CD4-positive, alpha-beta T cell (primary cell): ENCODE measurements at regions not wholly inside any gene's neighbourhood (a gene's known extent, or its start where the extent isn't known, plus 50 kb on each side); places are given as distances from the start of the nearest gene placed in this dataset.
"Not testable (repeated sequence)": the region's sequence is repeated elsewhere in the genome, so short reads cannot be mapped to it uniquely, and the experiment has no call there.

ENCODE experiments used
- ATAC-seq: fragments of 200-7000 bp; cut with Tn5 transposase; one replicate; pipeline ENCODE4 v1.10.0; 2022; ENCODE audit warnings: mild to moderate bottlenecking; ENCODE audit not compliant: poor library complexity
- CTCF ChIA-PET: fragments of 350-600 bp; sonication (Branson Sonifier 250); formaldehyde crosslinking; loops from one replicate; lab custom pipeline; 2021; ENCODE audit warnings: antibody characterized with exemption, inconsistent platforms; lab: Charles Lee
- POLR2A ChIA-PET: fragments of 350-600 bp; sonication (Branson Sonifier 250); formaldehyde crosslinking; loops from one replicate; lab custom pipeline; 2021; ENCODE audit warnings: antibody characterized with exemption, inconsistent platforms; lab: Charles Lee
- DNase-seq, 14 experiments: peaks; one replicate each; pipeline ENCODE4 v3.0.0-alpha.2; 2013 to 2020; ENCODE audit warnings: mixed read lengths in 2 of 14
- H3K27ac ChIP-seq, 2 donors: one replicate each; pipeline versions ENCODE4 v1.5.1 to v1.7.0; 2013; ENCODE audit warnings: low read length in 2 of 2, low read depth in 1 of 2, mild to moderate bottlenecking in 1 of 2
- H3K27me3 ChIP-seq, 2 experiments: 1 replicate in 1 of 2; 2 replicates in 1 of 2; pipeline versions ENCODE4 v1.6.1 to v1.7.0; 2013; ENCODE audit warnings: low read length in 2 of 2, control low read depth in 1 of 2, mild to moderate bottlenecking in 1 of 2, moderate library complexity in 1 of 2; ENCODE audit not compliant: insufficient read depth in 2 of 2, control insufficient read depth in 1 of 2
- H3K36me3 ChIP-seq: one replicate; pipeline ENCODE4 v1.6.1; 2013; ENCODE audit warnings: low read length, control low read depth; ENCODE audit not compliant: insufficient read depth
- H3K4me1 ChIP-seq: one replicate; pipeline ENCODE4 v1.6.1; 2013; ENCODE audit warnings: low read length, control low read depth; ENCODE audit not compliant: insufficient read depth
- H3K4me3 ChIP-seq: one replicate; pipeline ENCODE4 v1.5.1; 2013; ENCODE audit warnings: mild to moderate bottlenecking, low read length, moderate library complexity
- H3K9me3 ChIP-seq, 2 experiments: 1 replicate in 1 of 2; 2 replicates in 1 of 2; pipeline versions ENCODE4 v1.6.1 to v1.7.0; 2013; ENCODE audit warnings: low read length in 2 of 2, mild to moderate bottlenecking in 2 of 2, control low read depth in 1 of 2, moderate library complexity in 1 of 2; ENCODE audit not compliant: control insufficient read depth in 1 of 2, insufficient read depth in 1 of 2
- H3K27ac Mint-ChIP-seq: one replicate; pipeline ENCODE4 v1.8.0; 2020; ENCODE audit warnings: mixed read lengths
- H3K27me3 Mint-ChIP-seq: one replicate; pipeline ENCODE4 v1.8.0; 2021; ENCODE audit warnings: mixed read lengths
- H3K36me3 Mint-ChIP-seq: one replicate; pipeline ENCODE4 v1.8.0; 2021; ENCODE audit warnings: low read depth, mixed read lengths
- H3K4me1 Mint-ChIP-seq: one replicate; pipeline ENCODE4 v1.8.0; 2021; ENCODE audit warnings: low read depth, mixed read lengths
- H3K4me3 Mint-ChIP-seq: one replicate; pipeline ENCODE4 v1.8.0; 2020; ENCODE audit warnings: mild to moderate bottlenecking, mixed read lengths
- H3K9me3 Mint-ChIP-seq: one replicate; pipeline ENCODE4 v1.8.0; 2020; ENCODE audit warnings: mixed read lengths
- intact Hi-C, 2 experiments: fragments of 100-400 bp; cut with DNase I in 1 of 2; cut with micrococcal nuclease in 1 of 2; formaldehyde crosslinking; loops; one replicate each; pipeline versions ENCODE4 v1.15.1 to v1.9.0; 2023 to 2025; cut with DNase I, micrococcal nuclease
- TF ChIP-seq, protein P1 (sequence below): fragments of 200-600 bp; IDR thresholded peaks from one replicate; pipeline ENCODE4 v1.8.0; 2022; ENCODE audit warnings: antibody characterized with exemption, mild to moderate bottlenecking

- no peak for DNase-seq
- Mint-ChIP-seq H3K4me3 (no peak overlapping the region), H3K36me3 (no peaks in the 10 kb centered on the region), H3K27ac (no peak overlapping the region), H3K9me3 (no peaks in the 10 kb centered on the region), H3K27me3 (no peaks in the 10 kb centered on the region), H3K4me1 (no peaks in the 10 kb centered on the region)
- Histone ChIP-seq H3K27ac (no peak overlapping the region), H3K9me3 (no peaks in the 10 kb centered on the region), H3K36me3 (no peaks in the 10 kb centered on the region), H3K4me1 (no peaks in the 10 kb centered on the region), H3K27me3 (no peaks in the 10 kb centered on the region), H3K4me3 (no peak overlapping the region)
- CTCF ChIA-PET: no interaction called here
- intact Hi-C loops: no loop called here
- TF ChIP-seq, protein P1, sequence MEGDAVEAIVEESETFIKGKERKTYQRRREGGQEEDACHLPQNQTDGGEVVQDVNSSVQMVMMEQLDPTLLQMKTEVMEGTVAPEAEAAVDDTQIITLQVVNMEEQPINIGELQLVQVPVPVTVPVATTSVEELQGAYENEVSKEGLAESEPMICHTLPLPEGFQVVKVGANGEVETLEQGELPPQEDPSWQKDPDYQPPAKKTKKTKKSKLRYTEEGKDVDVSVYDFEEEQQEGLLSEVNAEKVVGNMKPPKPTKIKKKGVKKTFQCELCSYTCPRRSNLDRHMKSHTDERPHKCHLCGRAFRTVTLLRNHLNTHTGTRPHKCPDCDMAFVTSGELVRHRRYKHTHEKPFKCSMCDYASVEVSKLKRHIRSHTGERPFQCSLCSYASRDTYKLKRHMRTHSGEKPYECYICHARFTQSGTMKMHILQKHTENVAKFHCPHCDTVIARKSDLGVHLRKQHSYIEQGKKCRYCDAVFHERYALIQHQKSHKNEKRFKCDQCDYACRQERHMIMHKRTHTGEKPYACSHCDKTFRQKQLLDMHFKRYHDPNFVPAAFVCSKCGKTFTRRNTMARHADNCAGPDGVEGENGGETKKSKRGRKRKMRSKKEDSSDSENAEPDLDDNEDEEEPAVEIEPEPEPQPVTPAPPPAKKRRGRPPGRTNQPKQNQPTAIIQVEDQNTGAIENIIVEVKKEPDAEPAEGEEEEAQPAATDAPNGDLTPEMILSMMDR: no peak
- no peak for ATAC-seq
- POLR2A ChIA-PET: no interaction called here
Observed at GRCh38 chr15:81887912-81888311, 157.9 kb downstream of the MEX3B start.

- H3K9me3 Mint-ChIP-seq, H3K4me3 ChIP-seq, intact Hi-C loops, H3K27ac Mint-ChIP-seq, ATAC-seq, H3K36me3 Mint-ChIP-seq, H3K27me3 ChIP-seq, H3K4me1 ChIP-seq, H3K4me1 Mint-ChIP-seq, POLR2A ChIA-PET, H3K9me3 ChIP-seq, H3K36me3 ChIP-seq, H3K27ac ChIP-seq, CTCF ChIA-PET, H3K4me3 Mint-ChIP-seq, H3K27me3 Mint-ChIP-seq, DNase-seq: not testable (repeated sequence)
Observed at GRCh38 chr15:81887188-81887587, 158.6 kb downstream of the MEX3B start.

GRCh38 chr15:81886591-81886990 lies 159.2 kb downstream of the MEX3B start:
- ChIA-PET CTCF (no interaction called here), POLR2A (no interaction called here)
- Mint-ChIP-seq H3K36me3 (no peaks in the 10 kb centered on the region), H3K9me3 (no peaks in the 10 kb centered on the region), H3K4me3 (no peak overlapping the region), H3K4me1 (no peaks in the 10 kb centered on the region), H3K27ac (no peak overlapping the region), H3K27me3 (no peaks in the 10 kb centered on the region)
- no peak for DNase-seq
- Histone ChIP-seq H3K27me3 (no peaks in the 10 kb centered on the region), H3K4me3 (no peak overlapping the region), H3K36me3 (no peaks in the 10 kb centered on the region), H3K27ac (no peak overlapping the region), H3K9me3 (no peaks in the 10 kb centered on the region), H3K4me1 (no peaks in the 10 kb centered on the region)
- no peak for ATAC-seq
- TF ChIP-seq, protein P1: no peak
- intact Hi-C loops: no loop called here

GRCh38 chr15:81886080-81886479 lies 159.7 kb downstream of the MEX3B start:
- no peaks in the 10 kb centered on the region for H3K4me1 ChIP-seq
- POLR2A ChIA-PET: no interaction called here
- H3K27me3 Mint-ChIP-seq: no peaks in the 10 kb centered on the region
- no peak overlapping the region for H3K27ac ChIP-seq
- ATAC-seq (no peak), DNase-seq (no peak)
- H3K4me3 Mint-ChIP-seq: no peak overlapping the region
- H3K9me3 ChIP-seq: no peaks in the 10 kb centered on the region
- H3K27me3 ChIP-seq: no peaks in the 10 kb centered on the region
- H3K4me3 ChIP-seq: no peak overlapping the region
- no peaks in the 10 kb centered on the region for H3K4me1 Mint-ChIP-seq
- H3K27ac Mint-ChIP-seq: no peak overlapping the region
- TF ChIP-seq, protein P1: no peak
- no peaks in the 10 kb centered on the region for H3K36me3 ChIP-seq
- CTCF ChIA-PET: no interaction called here
- no peaks in the 10 kb centered on the region for H3K36me3 Mint-ChIP-seq
- H3K9me3 Mint-ChIP-seq: no peaks in the 10 kb centered on the region
- intact Hi-C loops: no loop called here
